ENCODE measurements at regions not wholly inside any gene's neighbourhood (a gene's known extent, or its start where the extent isn't known, plus 50 kb on each side); places are given as distances from the start of the nearest gene placed in this dataset.

DNA sequence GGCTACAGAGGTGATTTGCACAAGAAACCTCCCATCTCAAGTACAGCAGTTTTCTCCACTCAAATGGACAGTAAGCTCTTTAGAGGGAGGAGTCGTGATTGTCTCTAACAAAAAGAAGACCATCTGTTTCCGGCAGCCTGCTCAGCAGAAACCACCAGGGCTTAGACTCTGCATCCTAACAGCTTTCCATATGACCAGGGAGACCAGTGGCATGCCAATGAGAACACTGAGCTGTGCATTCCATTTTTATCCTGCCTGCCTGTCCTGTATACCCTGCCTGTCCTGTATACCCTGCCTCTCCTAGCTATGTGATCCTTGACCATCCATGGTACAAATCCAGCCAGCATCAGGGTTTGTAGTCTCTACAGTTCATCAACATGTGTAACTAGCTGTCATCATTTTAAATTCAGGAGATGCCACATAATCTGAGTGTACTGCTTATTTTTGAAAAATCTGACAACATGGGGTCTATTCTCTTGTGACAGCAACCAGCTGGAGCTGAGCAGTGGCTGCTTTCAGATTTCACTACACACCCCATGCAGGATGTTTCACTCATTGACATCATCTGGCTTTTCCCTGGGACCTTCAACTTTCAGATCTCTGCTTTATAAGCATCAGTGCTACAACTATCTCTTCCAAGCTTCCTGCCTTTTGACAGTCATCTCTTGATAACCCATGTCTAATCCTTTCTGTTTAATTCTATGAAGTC is 50.5 kb upstream of the POU2AF2 start:
- H3K27ac ChIP-seq (ENCODE audit: low read depth, low read length), result no peak overlapping the region
- TF ChIP-seq, protein P1, sequence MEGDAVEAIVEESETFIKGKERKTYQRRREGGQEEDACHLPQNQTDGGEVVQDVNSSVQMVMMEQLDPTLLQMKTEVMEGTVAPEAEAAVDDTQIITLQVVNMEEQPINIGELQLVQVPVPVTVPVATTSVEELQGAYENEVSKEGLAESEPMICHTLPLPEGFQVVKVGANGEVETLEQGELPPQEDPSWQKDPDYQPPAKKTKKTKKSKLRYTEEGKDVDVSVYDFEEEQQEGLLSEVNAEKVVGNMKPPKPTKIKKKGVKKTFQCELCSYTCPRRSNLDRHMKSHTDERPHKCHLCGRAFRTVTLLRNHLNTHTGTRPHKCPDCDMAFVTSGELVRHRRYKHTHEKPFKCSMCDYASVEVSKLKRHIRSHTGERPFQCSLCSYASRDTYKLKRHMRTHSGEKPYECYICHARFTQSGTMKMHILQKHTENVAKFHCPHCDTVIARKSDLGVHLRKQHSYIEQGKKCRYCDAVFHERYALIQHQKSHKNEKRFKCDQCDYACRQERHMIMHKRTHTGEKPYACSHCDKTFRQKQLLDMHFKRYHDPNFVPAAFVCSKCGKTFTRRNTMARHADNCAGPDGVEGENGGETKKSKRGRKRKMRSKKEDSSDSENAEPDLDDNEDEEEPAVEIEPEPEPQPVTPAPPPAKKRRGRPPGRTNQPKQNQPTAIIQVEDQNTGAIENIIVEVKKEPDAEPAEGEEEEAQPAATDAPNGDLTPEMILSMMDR (IDR thresholded peaks at IDR 0.05; ENCODE audit: low read depth, low read length), result no peak
- DNase-seq (ENCODE audit: low read depth, low spot score), result no peak
- no peaks in the 10 kb centered on the region for H3K27me3 ChIP-seq (ENCODE audit: control insufficient read depth, insufficient read depth, low read length)
- H3K4me3 ChIP-seq (ENCODE audit: low read depth, low read length), result no peak overlapping the region
- no peaks in the 10 kb centered on the region for H3K9me3 ChIP-seq (ENCODE audit: control insufficient read depth, insufficient read depth, low read length)
- ChIA-PET CTCF (interaction anchor here (1.0 to 1.1 kb wide), 2 partner anchors 9 to 36 kb away, joined by 3 read pairs; no protein-coding TSS in a partner anchor), POLR2A (interaction anchor here (0.8 to 1.0 kb wide), 2 partner anchors 9 to 479 kb away, joined by 3 to 5 read pairs; no protein-coding TSS in a partner anchor)

DNA sequence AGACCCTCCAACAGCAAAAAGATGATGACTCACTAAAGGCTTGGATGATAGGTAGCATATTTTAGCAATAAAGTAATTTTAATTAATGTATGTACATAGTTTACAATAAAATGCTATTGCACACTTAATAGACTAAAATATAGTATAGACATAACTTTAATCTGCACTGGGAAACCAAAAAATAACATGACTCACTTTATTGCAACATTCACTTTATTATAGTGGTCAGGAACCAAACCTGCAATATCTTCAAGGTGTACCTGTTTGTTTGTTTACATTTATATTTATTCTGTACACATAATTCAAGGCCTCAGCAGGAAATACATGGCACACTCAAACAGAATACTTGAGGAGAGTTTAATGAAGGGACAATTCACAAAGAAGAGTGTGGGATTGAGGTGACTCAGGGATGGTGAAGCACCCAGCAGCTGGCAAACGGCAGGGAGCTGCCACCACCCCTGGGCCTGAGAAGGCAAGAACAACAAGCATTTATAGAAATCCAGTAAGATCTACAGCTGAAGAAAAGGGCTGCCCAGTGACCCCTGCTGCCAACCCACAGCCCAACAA is 51.5 kb upstream of the POU2AF2 start:
- H3K27me3 ChIP-seq (ENCODE audit: control insufficient read depth, insufficient read depth, low read length), result no peaks in the 10 kb centered on the region
- CTCF ChIA-PET, result interaction anchor here (1.0 to 1.1 kb wide), 2 partner anchors 10 to 37 kb away, joined by 3 read pairs; no protein-coding TSS in a partner anchor
- POLR2A ChIA-PET, result interaction anchor here (1.0 kb wide), 1 partner anchor 8 kb away, joined by 5 read pairs; no protein-coding TSS in a partner anchor
- H3K4me3 ChIP-seq (ENCODE audit: low read depth, low read length), result no peak overlapping the region
- no peaks in the 10 kb centered on the region for H3K9me3 ChIP-seq (ENCODE audit: control insufficient read depth, insufficient read depth, low read length)
- TF ChIP-seq, protein P1 (IDR thresholded peaks at IDR 0.05; ENCODE audit: low read depth, low read length), result no peak
- no peak overlapping the region for H3K27ac ChIP-seq (ENCODE audit: low read depth, low read length)
- no peak for DNase-seq (ENCODE audit: low read depth, low spot score)

DNA sequence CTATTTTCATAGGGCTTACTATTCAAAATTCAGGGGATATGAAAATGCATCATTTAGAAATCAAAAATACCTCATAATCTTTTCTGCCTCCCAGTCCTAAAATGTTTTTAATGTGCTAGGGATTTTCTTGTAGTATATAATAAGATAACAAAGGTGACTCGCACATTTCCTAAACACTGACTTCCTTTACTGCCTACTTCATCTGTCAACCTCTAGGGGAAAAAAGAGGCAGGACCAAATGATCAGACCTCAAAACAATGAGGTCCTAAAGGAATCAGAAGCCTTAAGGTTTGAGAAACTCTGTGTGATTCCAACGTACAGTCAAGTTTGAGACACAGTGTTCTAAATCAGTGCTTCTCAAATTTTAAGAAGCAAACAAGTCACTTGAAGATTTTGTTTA is 56.1 kb upstream of the POU2AF2 start:
- Histone ChIP-seq H3K27ac (ENCODE audit: low read depth, low read length) (no peak overlapping the region), H3K27me3 (ENCODE audit: control insufficient read depth, insufficient read depth, low read length) (no peaks in the 10 kb centered on the region), H3K9me3 (ENCODE audit: control insufficient read depth, insufficient read depth, low read length) (no peaks in the 10 kb centered on the region), H3K4me3 (ENCODE audit: low read depth, low read length) (no peak overlapping the region)
- TF ChIP-seq, protein P1 (IDR thresholded peaks at IDR 0.05; ENCODE audit: low read depth, low read length), result peak; percentile 18; the same call in 1 of the 2 replicates
- no peak for DNase-seq (ENCODE audit: low read depth, low spot score)
- CTCF ChIA-PET, result no interaction called here
- POLR2A ChIA-PET, result no interaction called here

DNA sequence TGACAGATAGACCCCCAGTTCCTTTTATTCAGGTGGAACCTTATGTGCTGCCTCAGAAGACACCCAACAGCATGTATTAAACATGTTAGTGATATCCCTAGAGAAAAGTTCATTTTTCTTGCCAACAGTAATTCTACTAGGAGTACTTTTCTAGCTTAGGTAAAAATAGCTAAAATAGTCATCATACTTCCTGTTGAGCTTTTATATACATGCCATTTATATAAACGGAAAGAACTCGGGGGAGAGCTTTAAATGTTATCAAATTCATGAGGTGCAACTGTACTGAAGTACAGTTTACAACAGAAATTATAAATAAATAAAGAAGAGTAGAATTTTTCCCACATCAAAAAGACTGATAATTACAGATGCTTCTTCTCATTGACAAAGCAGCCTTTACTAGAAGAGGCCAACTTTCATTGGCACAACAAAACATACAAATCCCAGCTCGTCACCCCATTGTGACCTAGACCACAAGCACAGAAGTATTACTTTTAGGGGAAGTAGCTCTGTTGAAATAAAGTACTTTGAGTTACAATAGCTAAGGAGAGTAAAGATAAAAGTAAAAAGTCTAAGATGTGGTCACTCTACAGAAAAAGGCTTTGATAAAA is 59.1 kb upstream of the POU2AF2 start:
- TF ChIP-seq, protein P1 (IDR thresholded peaks at IDR 0.05; ENCODE audit: low read depth, low read length), result no peak
- no peaks in the 10 kb centered on the region for H3K9me3 ChIP-seq (ENCODE audit: control insufficient read depth, insufficient read depth, low read length)
- ChIA-PET POLR2A (interaction anchor here (1.3 kb wide), 1 partner anchor 8 kb away, joined by 5 read pairs; no protein-coding TSS in a partner anchor), CTCF (interaction anchor here (1.6 kb wide), 1 partner anchor 39 kb away, joined by 3 read pairs; no protein-coding TSS in a partner anchor)
- no peak overlapping the region for H3K4me3 ChIP-seq (ENCODE audit: low read depth, low read length)
- DNase-seq (ENCODE audit: low read depth, low spot score), result no peak
- H3K27ac ChIP-seq (ENCODE audit: low read depth, low read length), result no peak overlapping the region
- H3K27me3 ChIP-seq (ENCODE audit: control insufficient read depth, insufficient read depth, low read length), result no peaks in the 10 kb centered on the region
